GM12874 (cell line): ENCODE measurements at regions not wholly inside any gene's neighbourhood (a gene's known extent, or its start where the extent isn't known, plus 50 kb on each side); places are given as distances from the start of the nearest gene placed in this dataset.

Experiments
- TF ChIP-seq, protein P1 (sequence below): IDR thresholded peaks from 2 replicates; pipeline ENCODE4 v1.5.1; 2011; ENCODE audit warnings: low read depth, mild to moderate bottlenecking, control low read depth, low read length, moderate library complexity; ENCODE audit not compliant: insufficient read depth

GRCh38 chr2:58917596-58917995 lies 676.5 kb upstream of the FANCL start:
- TF ChIP-seq, protein P1, sequence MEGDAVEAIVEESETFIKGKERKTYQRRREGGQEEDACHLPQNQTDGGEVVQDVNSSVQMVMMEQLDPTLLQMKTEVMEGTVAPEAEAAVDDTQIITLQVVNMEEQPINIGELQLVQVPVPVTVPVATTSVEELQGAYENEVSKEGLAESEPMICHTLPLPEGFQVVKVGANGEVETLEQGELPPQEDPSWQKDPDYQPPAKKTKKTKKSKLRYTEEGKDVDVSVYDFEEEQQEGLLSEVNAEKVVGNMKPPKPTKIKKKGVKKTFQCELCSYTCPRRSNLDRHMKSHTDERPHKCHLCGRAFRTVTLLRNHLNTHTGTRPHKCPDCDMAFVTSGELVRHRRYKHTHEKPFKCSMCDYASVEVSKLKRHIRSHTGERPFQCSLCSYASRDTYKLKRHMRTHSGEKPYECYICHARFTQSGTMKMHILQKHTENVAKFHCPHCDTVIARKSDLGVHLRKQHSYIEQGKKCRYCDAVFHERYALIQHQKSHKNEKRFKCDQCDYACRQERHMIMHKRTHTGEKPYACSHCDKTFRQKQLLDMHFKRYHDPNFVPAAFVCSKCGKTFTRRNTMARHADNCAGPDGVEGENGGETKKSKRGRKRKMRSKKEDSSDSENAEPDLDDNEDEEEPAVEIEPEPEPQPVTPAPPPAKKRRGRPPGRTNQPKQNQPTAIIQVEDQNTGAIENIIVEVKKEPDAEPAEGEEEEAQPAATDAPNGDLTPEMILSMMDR, result no peak

DNA sequence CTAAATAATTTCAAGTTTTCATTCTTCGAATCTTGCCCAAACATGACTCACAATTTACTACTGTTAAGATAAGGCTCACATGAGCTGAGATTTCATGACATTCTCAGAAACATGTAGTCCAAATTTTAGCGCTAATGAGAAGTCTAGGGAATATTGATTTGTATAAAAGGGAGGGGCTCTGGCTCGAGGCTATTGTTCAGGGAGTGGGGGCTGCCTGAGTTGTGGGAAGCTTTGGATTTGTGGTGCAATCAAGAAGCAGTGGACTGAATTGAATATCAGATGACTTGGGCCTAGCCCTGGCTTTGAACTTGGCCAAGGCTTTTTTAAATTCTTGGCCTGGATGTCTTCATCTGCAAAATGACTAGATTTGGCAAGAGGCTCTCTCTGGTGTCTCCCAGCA lies 674.9 kb upstream of the FANCL start:
- TF ChIP-seq, protein P1, result no peak

DNA sequence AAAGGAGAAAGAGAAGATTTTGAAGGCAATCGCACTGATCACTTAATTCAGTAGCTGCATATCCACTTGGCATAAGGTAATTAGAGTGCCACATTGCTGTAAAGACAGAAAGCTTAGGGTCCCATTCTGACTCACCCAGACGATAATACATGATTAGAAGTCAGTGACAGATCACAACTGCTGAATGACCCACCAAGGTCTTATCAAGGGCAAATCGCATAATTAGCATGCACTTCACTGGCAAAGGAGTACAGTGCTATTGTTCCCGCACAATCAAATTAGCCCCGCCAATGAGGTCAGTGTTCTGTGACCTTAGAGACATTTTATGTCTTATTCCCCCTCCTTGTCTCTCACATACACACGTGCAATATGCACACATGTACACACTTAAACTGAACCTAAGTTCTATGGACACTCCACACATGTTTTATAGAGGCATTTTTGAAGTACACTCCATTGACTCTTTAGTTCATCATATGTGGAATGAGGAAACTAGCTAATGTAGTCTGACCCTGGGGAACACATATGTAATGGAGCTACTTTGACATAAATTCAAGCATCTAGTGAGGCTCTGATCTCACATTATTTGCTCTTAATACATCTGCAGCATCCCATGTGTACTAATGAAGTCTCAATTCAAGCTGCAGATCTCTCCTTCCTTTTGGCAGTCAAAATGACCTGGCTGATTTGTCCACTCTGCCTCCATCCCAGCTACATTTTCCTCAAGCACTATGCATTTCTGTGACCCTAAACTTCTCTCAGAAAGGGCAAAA lies 673.8 kb upstream of the FANCL start:
- TF ChIP-seq, protein P1, result no peak

DNA sequence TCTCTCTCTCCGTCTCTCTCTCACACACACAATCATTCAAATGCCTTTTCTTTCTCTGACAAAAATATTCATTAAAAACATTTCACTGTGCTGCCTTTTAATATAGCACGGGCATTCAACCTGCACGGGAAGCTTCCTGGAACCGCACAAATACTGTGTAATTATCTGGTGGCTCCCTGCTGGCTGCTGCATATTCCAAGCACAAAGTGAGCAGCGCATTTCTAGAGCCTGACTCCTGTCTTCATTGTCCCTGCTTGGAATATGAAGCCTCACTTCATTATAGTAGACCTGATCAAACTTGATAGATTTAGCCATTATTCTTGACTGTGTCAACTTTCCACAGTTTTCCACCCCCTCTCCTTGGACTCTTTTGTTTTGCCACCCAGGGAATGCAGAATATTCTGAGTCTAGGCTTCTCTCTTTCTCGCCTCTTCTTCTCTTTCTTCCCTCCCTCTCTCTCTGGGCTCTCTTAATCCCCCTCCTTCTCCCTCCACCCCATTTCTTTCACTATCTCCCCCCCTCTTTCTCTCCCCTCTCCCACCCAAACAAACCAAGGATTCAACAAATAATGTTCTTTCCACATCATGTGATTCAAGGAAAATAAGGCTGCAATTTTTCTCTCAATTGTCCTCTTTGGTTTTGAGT lies 672.1 kb upstream of the FANCL start:
- TF ChIP-seq, protein P1, result no peak

GRCh38 chr2:58911877-58912276 lies 670.8 kb upstream of the FANCL start:
- TF ChIP-seq, protein P1, result no peak

DNA sequence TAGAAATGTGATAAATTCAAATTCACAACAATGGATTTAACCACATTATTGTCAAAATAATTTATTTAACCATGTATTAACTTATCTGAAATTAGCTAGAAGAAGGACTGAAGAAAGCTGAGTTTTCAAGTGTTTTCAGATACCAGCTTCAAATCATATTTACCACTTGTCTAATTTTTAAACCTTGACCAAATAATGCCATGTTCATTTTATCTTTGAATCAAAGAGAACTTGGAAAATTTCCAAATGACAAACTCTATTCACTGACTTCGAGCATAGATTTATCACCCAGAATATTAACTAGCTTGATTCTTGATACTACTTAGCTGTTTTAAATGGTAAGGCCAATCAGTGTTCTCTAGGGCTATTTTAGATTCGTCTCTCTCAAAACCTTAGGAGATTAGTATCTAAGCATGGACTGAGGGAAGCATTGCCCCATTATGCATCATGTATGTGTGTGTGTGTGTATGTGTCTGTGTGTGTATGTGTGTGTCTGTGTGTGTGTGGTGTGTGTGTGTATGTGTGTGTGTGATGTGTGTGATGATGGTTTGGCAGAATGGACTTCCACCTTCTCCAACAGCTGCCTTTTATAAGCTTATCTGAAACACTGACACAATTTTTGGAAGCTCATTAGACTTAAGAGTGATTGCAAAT lies 667.5 kb upstream of the FANCL start:
- TF ChIP-seq, protein P1, result no peak

- TF ChIP-seq, protein P1, result no peak
Observed at GRCh38 chr2:58907644-58908043, 666.5 kb upstream of the FANCL start.
